Cerebellar cortex (tissue), 1 donor: ENCODE measurements at regions not wholly inside any gene's neighbourhood (a gene's known extent, or its start where the extent isn't known, plus 50 kb on each side); places are given as distances from the start of the nearest gene placed in this dataset.
"Not testable (repeated sequence)": the region's sequence is repeated elsewhere in the genome, so short reads cannot be mapped to it uniquely, and the experiment has no call there.

Experiments
- DNase-seq: peaks from one replicate; pipeline ENCODE4 v3.0.0-alpha.2; 2015; ENCODE audit warnings: low spot score

DNA sequence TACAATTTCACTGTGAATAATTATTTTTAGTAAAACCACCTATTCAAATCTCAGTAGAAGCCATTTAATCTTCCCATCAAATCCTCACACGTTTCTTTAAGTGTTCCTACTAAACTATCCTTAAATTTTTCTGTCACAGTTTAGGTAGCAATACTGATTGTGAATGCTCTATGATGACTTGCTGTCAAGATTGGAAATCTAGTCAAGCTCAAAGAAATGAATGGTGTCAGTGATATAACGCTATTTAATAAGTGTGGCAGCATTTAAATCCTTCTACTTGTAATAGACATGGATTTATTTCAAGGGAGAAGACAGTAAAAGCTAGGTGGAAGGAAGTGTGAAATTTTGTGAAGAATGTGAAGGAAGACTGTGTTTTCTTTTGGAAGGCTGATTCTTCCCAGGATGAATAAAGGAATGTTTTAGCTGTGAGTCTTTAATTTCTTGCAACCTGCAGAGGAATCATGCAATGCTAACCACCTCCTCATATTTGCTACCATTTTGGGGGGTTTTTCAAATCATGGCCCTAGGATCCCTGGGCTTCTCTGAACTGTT lies 936.7 kb upstream of the NEGR1 start:
- DNase-seq = no peak

DNA sequence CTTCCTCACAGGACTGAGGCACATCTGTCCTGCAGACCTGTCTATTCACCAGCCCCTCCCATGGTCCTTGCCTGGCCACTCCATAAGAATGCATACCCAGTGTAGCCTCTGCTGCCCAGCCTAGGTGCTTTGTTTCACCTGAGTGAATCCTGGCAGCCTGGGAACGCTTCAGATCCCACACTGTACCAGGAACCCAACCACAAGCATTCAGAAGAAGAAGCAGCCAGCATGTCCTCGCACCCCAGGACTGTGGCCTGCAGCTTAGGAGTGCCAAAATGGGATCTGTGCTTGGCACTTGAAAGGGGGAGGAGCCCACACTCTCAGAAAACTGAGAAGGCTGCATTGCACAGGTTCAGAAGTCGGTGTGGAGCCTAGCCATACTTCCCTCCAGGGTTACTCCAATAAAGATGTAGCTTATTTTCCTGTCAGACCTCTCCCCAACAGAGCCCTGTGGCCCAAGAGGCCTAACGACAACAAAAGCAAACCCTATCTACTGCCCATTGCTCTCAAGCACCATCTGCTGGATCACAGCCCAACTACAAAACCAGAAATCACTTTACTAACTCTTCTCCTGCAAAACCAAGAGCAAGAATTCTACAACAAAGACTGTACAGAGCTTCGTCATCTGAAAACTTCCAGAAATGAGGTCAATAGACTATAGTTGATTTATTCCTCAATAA lies 923.1 kb upstream of the NEGR1 start:
- no peak for DNase-seq

DNA sequence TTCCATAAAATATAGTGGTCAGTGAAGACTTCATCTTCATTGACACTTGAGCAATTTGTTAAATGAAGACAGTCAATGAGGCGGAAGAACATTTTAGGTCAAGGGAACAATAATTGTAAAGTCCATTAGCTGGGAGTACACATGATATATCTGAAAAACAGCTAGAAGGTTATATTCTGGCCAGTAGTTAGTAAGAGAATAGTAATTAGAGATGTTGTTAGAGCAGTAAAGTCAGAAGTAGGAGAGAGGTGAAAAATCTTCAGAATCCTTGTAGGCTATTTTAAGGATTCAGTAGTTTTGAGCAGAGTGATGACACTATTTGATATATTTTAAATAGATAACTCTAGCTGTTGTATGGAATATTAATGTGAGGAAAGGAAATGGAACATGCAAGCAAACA lies 915.6 kb upstream of the NEGR1 start:
- DNase-seq = no peak

DNA sequence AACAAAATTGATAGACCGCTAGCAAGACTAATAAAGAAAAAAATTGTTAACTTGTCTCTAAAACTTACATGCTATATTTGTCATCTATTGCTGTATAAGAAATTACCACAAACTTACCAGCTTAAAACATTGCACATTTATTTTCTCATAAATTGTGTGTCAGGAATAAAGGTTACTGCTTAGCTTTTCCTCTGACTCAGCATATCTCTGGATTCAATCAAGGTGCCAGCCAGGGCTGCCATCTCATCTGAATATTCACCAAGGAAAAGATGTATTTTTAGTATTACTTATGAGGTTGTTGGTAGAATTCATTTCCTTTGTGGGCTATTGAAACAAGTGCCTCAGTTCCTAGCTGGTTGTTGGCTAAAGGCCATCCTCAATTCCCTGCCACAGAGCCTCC lies 912.6 kb upstream of the NEGR1 start:
- DNase-seq = no peak

DNA sequence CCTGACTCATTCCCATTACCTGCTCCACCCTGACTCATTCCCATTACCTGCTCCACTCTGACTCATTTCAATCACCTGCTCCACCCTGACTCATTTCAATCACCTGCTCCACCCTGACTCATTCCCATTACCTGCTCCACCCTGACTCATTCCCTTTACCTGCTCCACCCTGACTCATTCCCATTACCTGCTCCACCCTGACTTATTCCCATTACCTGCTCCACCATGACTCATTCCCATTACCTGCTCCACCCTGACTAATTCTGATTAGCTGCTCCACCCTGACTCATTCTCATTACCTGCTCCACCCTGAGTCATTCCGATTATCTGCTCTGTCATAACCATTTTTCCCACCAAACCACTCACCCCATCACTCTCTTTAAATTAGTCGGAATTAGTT lies 901.2 kb upstream of the NEGR1 start:
- DNase-seq = not testable (repeated sequence)

DNA sequence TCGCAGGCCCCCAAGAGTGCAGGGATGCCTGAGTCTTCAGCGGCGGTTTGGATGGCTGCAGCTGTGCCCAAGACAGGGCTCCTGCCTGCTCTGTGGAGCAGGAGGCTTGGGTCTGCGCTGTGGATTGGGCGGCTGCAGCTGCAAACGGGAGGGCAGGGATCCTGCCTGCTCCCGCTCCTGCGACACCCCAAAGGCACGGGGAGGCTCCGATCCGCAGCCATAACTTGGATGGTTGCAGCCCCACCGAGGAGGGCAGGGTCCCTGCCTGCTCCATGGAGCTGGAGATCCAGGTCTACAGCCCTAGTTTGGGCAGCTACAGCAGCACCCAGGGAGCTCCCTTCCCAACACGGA lies 898.8 kb upstream of the NEGR1 start:
- no peak for DNase-seq

DNA sequence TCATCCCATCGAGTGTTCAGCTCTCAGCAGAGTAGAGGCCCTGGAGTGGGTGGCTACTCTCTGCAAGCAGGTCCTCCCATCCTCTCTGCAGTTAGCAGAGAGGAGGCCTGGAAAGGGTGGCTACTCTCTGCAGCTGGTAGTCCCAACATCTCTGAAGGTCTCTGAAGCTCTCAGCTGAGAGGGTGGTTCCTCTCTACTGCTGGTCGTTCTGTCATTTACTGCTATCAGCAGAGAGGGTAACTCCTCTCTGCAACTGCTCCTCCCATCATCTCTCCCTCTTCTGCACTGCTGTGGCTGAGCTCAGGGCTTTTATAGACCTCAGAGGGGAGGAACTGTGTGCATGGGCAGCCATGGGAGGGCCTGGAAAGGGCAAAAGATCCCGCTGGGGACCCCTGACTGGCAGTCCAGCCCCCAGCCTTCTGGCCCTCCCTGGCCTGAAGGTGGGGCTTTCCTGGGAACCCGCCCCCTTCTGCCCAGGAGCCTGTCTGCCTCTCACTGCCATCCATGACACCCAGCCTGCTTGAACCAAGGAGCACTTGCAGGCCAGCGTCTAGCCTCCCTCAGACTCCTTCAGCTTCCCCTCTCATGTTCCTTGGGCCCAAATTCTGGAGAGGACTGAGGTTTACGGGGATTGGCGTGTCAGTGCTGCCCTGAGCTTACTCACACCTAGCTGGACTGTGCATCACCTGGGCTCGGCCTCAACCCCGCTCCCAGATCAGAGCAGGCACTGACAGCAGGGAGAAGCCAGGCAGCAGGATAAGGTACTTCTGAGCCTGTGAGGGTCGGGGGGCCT lies 898.3 kb upstream of the NEGR1 start:
- no peak for DNase-seq

DNA sequence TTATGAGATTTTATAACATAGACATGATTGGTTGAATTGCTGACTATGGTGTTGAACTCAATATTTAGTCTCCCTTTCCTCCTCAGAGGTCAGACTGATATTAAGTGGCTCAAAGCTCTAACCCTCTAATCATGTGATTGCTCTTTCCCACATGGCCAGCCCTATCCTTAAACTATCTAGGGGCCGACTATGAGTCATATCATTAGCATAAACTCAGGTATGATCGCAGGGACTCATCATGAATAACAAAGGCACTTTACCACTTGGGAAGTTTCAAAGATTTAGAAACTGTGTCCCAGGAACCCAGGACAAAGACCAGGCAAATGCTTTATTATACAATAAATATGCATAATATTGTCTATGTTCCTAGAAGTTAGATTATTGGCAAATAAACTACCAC lies 894.6 kb upstream of the NEGR1 start:
- DNase-seq = no peak

DNA sequence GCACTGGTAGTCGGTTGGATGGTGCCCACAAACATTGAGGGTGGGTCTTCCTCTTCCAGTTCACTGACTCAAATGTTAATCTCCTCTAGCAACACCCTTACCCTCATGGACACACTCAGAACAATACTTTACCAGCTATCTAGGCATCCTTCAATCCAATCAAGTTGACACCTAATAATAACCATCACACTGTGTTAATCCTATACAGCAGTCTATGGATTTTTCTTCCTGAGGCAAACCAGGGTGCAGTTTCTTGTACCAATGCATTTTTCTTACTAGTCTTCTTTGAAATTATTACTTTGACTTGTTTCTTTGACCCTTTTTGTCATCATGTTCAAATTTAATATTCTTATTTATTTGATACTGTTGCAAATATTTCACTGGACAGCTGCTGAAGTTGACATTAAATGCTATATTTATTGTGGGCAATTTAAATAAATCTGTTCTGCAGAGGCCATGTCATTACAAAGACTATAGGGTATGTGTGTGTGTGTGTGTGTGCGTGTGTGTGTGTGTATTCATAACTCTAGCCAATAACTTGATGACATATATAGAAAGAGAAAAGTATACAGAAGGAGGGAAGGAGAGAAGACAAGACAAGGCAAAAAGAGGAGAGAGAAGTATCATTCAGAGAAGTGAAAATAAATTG lies 884.8 kb upstream of the NEGR1 start:
- DNase-seq = no peak

DNA sequence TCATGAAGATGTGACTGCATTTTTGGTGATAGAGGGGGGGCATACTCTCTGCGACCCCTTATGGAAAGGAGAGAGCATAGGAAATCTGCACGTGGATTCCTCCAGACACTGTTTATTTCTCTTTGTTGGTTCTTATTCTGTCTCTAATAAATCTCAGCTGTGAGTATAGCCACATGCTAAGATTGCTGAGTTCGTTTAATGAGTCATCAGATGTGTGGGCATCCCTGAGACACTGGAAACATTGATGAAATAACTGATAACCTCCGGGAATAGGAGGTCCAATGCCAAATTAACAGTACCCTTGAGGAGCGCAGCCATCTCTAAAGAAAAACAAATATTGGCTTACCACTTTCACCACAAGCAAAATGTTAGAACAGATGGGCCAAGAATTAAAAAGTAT lies 880.2 kb upstream of the NEGR1 start:
- DNase-seq = no peak

DNA sequence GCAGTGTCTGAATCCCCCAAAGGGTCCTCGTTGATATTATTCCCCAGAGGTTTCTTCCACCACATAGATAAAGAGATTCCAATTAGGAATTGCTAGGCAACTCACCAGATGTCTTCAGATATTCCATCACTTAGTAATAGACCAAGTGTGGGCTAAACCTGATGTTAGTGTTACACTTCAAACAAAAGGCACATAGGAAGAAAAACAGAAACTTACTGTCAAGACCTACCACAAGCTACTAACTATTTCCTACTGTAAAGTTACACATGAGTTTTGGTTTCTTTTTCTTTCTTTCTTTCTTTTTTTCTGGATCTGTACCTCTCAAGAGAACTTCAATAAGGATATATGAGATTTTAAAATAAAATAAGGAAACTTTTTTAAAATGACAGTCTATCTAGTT lies 879.1 kb upstream of the NEGR1 start:
- no peak for DNase-seq

DNA sequence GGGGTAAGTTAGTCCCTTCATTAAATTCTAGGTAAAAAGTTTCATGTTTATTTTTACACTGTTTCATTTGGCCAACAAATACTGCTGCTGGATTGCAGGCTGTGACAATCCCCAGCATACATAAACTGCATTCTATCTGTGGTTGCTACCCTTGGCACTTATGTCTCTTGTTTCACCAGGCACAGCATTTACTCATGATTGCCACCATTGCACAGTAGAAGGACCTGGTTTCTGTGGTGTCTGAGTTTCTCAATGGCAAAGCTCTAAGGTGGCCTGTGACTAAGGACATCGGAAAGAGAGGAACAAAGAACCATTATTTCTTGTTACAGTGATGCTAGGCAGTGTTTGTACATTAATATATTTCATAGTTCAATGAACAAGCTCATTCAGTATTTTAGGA lies 878.4 kb upstream of the NEGR1 start:
- no peak for DNase-seq

DNA sequence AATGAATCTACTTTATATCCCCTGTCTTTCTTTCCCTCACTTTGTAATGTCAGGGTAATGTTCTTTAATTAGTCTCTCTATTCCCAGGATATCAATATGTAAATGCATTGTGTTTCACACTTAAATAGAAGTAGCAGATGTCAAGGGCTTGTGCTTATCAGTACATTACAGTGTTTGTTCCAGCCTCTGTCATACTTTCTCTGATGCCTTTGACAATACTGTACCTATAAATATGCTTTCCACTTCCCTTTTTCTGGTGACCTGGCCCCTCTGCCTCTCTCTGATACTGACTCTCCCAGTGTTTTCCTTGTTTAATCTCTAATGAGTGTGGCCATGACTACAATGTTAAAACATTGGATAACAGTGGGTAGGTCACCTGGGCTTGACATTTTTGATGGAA lies 862.0 kb upstream of the NEGR1 start:
- no peak for DNase-seq

DNA sequence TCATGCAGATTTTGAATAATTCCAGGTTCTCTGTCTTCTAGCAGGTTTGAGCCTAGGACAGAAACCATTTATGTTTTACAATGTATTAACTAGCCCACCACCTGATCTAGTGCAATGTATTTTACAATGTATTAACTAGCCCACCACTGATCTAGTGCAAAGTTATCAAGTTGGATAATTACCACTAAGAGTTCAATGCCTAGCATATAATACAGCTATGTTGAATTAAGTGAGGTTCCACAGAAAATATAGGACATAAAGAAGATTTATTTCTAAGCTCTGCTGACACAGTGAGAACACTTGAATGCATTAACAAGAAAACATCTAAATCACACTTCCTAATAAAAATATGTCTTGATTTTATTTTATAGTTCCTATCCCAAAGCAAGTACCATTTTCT lies 854.6 kb upstream of the NEGR1 start:
- DNase-seq = no peak

DNA sequence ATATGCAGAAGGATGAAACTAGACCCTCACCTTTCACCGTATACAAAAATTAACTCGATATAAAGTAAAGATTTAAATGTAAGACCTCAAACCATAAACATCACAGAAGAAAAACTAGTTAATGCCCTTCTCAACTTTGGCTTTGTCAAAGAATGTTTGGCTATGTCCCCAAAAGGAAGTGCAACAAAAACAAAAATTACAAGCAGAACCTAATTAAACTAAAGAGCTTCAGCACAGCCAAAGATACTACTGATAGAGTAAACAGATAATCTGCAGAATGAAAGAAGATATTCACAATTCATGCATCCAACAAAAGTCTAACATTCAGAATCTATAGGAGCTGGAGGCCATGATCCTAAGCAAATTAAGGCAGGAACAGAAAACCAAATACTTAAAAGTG lies 824.6 kb upstream of the NEGR1 start:
- DNase-seq = no peak

DNA sequence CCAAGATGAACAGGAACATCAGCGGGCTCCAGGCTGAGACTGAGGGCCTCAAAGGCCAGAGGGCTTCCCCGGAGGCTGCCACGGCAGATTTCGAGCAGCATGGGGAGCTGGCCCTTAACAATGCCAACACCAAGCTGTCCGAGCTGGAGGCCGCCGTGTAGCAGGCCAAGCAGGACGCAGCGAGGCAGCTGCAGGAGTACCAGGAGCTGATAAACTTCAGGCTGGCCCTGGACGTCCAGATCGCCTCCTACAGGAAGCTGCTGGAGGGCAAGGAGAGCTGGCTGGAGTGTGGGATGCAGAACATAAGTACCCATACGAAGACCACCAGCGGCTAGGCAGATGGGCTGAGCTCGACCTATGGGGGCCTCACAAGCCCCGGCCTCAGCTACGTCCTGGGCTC lies 823.4 kb upstream of the NEGR1 start:
- DNase-seq = no peak

DNA sequence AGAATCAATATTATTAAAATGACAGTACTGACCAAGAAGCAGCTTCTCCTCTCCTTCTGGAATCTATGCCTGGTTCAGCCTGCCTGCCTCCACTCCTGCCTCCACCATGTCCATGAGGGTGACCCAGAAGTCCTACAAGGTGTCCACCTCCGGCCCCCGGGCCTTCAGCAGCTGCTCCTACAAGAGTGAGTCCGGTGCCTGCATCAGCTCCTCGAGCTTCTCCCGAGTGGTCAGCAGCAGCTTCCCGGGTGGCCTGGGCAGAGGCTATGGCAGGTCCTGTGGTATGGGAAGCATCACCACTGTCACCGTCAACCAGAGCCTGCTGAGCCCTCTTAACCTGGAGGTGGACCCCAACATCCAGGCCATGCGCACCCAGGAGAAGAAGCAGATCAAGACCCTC lies 822.4 kb upstream of the NEGR1 start:
- no peak for DNase-seq

DNA sequence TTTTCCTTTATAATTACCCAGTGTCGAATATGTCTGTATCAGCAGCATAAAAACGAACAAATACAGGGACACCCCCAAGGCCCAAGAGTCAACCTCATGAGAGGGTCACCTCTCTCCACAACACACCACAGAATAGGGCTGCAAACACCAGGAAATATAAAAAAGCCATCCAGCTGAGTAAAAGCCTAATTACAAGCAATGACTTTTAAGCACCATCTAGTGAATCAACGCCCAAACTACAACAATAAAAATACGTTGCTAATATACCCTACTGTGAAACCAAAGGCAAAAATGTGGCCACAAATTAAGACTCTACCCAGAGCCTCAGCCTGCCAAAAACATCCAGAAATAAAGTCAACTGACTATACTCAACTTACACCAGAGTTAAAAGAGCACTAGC lies 817.9 kb upstream of the NEGR1 start:
- DNase-seq = no peak

DNA sequence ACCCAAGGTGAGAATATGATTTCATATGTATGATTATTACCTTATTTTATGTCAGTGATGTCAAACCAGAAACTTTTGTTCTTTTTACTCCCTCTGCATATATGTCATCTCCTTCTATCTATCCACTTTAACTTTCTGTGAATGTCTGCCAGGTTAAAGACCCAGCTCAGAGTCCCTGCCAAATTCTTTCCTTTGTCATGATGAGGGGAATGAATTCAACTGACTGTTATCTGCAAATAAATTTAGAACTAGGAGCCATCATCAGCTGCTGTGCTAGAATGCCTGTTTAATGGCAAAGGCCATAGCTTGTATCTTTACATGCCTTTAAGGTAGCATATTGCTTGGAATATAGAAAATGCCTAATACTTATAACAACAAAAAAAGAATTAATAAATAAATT lies 815.6 kb upstream of the NEGR1 start:
- no peak for DNase-seq

DNA sequence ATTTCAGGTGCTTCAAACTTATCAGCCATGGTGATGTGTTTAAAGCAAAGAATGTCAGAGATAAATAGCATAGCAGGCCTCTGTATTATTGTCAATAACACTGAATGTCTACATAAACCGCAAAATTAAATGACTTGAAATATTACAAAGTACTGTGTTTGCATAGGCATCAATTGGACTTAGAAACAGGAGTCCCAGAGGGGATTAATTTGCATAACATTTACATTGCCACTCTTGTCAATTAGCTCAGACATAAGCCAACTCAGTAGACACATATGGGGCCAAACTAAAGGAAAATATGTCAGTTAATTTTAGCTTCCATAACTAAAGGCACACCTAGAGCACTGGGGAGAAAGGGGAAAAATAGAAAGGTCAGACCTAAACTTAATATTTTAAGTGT lies 814.5 kb upstream of the NEGR1 start:
- DNase-seq = no peak

DNA sequence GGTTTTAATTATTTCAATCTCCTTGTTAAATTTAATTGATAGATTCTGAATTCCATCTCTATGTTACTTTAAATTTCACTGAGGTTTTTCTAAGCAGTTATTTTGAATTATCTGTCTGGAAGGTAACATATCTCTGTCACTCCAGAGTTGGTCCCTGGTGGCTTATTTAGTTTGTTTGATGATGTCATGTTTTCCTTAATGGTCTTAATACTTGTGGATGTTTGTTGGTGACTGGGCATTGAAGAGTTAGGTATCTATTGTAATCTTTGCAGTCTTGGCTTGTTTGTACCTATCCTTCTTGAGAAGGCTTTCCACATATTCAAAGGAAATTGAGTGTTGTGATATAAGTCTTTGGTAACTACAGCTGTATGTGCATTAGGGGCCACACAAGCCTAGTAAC lies 810.0 kb upstream of the NEGR1 start:
- no peak for DNase-seq

DNA sequence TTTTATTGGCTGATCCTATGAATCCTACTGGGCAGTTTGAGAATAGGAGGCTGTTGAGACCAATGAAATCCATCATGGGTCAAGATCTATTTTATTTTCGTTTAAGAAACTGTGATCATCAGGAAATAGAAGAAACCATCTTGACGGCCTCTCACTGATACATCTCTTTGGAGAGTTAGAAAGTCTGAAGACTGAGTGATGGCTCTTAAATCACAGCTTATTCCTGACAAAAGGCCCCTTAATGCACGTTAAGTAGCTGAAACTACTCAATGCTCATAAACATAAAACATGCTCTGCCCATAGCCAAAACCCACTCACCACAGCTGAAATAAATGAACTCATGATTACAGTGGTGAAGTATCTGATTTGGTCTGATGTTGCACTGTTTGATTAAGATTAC lies 784.5 kb upstream of the NEGR1 start:
- no peak for DNase-seq

DNA sequence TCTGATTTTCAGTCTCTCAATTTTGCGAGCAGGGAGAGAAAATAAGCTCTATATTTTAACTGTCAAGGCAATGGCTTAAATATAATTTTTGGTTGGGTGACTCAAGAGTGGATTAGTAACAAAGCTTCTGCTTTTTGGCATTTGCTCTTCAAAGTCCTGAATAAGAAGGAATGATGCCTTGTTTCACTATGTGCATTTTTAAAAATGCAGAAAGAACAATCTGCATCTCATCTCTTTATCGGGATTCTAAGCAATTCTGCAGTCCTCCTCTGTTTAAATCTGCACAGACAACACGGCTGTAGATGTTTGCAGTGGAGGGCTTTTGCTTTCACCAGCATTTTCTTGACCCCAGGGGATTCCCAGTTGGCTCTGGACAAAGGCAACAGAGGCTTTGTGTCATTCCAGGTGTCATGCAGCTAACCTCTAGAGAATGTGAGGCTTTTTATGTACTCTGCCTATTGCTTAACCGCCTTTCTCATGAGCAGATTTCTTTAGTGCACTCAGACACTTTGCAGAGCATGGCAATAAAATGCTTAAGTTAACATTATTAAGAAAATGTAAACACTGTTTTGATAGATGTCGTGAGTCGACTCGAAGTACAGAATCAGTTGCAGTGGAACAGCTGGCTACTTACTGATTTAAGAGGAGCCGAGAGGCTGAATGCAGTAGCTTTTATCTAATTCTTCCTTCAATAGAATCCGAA lies 783.2 kb upstream of the NEGR1 start:
- peak; percentile 0 for DNase-seq
